ENCODE measurements at regions not wholly inside any gene's neighbourhood (a gene's known extent, or its start where the extent isn't known, plus 50 kb on each side); places are given as distances from the start of the nearest gene placed in this dataset.

GRCh38 chr14:98118749-98119148 lies 1153.2 kb downstream of the BCL11B start:
- TF ChIP-seq MAX (IDR thresholded peaks at IDR 0.05; ENCODE audit: low read depth, low read length) (no peak), MYC (IDR thresholded peaks at IDR 0.05; ENCODE audit: low read depth, low read length) (no peak), CTCF (IDR thresholded peaks at IDR 0.05; ENCODE audit: low read depth, low read length) (no peak), POLR2A (IDR thresholded peaks at IDR 0.05; ENCODE audit: extremely low read depth, insufficient read length) (no peak)
- DNase-seq (ENCODE audit: low read depth), result no peak
- no peak overlapping the region for H3K4me3 ChIP-seq (ENCODE audit: low read depth, low read length)

GRCh38 chr14:98119739-98120138 lies 1152.3 kb downstream of the BCL11B start:
- DNase-seq (ENCODE audit: low read depth), result no peak
- TF ChIP-seq MYC (IDR thresholded peaks at IDR 0.05; ENCODE audit: low read depth, low read length), result no peak
- no peak for TF ChIP-seq MAX (IDR thresholded peaks at IDR 0.05; ENCODE audit: low read depth, low read length)
- TF ChIP-seq POLR2A (IDR thresholded peaks at IDR 0.05; ENCODE audit: extremely low read depth, insufficient read length), result no peak
- TF ChIP-seq CTCF (IDR thresholded peaks at IDR 0.05; ENCODE audit: low read depth, low read length), result no peak
- no peak overlapping the region for H3K4me3 ChIP-seq (ENCODE audit: low read depth, low read length)

GRCh38 chr14:98120831-98121464 lies 1151.0 kb downstream of the BCL11B start:
- TF ChIP-seq CTCF (IDR thresholded peaks at IDR 0.05; ENCODE audit: low read depth, low read length) (no peak), MAX (IDR thresholded peaks at IDR 0.05; ENCODE audit: low read depth, low read length) (no peak), POLR2A (IDR thresholded peaks at IDR 0.05; ENCODE audit: extremely low read depth, insufficient read length) (no peak), MYC (IDR thresholded peaks at IDR 0.05; ENCODE audit: low read depth, low read length) (no peak)
- no peak overlapping the region for H3K4me3 ChIP-seq (ENCODE audit: low read depth, low read length)
- DNase-seq (ENCODE audit: low read depth), result no peak

GRCh38 chr14:98122527-98122926 lies 1149.5 kb downstream of the BCL11B start:
- no peak overlapping the region for H3K4me3 ChIP-seq (ENCODE audit: low read depth, low read length)
- no peak for DNase-seq (ENCODE audit: low read depth)
- TF ChIP-seq MYC (IDR thresholded peaks at IDR 0.05; ENCODE audit: low read depth, low read length) (no peak), CTCF (IDR thresholded peaks at IDR 0.05; ENCODE audit: low read depth, low read length) (no peak), POLR2A (IDR thresholded peaks at IDR 0.05; ENCODE audit: extremely low read depth, insufficient read length) (no peak), MAX (IDR thresholded peaks at IDR 0.05; ENCODE audit: low read depth, low read length) (no peak)

GRCh38 chr14:98130691-98131090 lies 1141.3 kb downstream of the BCL11B start:
- no peak overlapping the region for H3K4me3 ChIP-seq (ENCODE audit: low read depth, low read length)
- TF ChIP-seq CTCF (IDR thresholded peaks at IDR 0.05; ENCODE audit: low read depth, low read length), result no peak
- no peak for TF ChIP-seq MAX (IDR thresholded peaks at IDR 0.05; ENCODE audit: low read depth, low read length)
- no peak for TF ChIP-seq MYC (IDR thresholded peaks at IDR 0.05; ENCODE audit: low read depth, low read length)
- no peak for TF ChIP-seq POLR2A (IDR thresholded peaks at IDR 0.05; ENCODE audit: extremely low read depth, insufficient read length)
- DNase-seq (ENCODE audit: low read depth), result no peak

All from NB4 (cell line).